G401 (cell line): ENCODE measurements at regions not wholly inside any gene's neighbourhood (a gene's known extent, or its start where the extent isn't known, plus 50 kb on each side); places are given as distances from the start of the nearest gene placed in this dataset.
"Not testable (repeated sequence)": the region's sequence is repeated elsewhere in the genome, so short reads cannot be mapped to it uniquely, and the experiment has no call there.

Source experiments
- DNase-seq: peaks from one replicate; pipeline ENCODE4 v3.0.0-alpha.2; 2015; ENCODE audit warnings: low spot score
- in situ Hi-C: cut with HindIII; loops from 2 replicates; pipeline ENCODE4 v1.10.0; 2016; ENCODE audit warnings: low sequenced_read_pairs, mixed read lengths

DNA sequence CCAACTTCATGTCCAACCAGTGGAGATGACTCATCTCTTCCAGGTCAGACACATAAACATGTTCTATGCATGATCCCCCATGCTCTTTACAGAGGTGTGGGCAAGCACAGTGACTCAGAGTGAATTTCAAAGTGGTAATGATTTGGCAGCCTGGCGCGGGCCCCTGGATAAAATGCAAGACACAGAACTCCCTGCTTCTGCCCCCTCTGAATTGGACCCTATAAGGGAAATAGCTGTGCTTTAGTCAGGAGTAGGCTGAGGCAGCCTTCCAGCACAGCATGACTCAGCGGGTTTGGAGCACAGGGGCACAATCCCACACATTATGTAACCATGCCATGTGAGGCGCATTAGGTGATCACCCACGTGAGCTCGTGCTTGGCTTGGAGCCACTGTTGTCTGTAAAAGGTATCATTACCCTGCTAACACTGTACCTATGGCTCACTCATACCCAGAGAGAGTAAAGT is 127.4 kb downstream of the C6orf118 start:
- DNase-seq, result no peak
- in situ Hi-C loops, result no loop called here

DNA sequence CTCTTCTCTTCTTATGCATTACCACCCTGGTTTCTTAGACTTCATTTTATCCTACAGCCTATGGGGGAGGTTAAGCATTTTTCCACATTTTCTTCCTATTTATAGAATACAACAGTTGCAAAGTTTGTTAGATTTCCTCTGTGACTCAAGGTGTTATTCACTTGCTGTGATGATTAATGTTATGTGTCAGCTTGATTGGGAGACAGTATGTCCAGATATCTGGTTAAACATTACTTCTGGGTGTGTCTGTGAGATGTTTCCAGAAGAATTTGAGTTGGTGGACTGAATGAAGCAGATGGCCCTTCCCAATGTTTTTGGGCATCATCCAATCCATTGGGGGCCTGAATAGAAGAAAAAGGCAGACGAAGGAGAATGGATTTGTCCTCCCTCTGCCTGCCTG is 131.3 kb downstream of the C6orf118 start:
- in situ Hi-C loops, result no loop called here

DNA sequence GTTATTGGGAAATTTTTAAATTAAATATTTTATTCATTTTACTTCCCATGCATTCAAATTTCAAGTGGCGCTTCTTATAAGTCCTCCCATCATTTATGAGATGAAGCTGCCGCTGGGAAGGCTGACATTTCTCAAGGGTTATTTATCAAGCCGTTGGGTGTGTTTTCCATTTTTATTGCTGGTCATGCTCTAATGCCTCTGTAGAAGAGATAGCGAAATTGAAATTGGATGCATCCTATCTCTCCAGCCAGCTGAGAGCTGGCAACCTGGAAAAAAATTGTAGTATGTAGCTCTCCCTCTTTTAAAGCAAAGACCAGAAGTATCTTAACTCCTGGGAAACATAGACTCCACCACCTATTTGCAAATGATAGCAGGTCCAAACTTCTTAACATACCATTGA is 135.9 kb downstream of the C6orf118 start:
- no peak for DNase-seq
- in situ Hi-C loops, result no loop called here

More for the DNA sequence above, 131.3 kb downstream of the C6orf118 start:
- DNase-seq, result no peak

DNA sequence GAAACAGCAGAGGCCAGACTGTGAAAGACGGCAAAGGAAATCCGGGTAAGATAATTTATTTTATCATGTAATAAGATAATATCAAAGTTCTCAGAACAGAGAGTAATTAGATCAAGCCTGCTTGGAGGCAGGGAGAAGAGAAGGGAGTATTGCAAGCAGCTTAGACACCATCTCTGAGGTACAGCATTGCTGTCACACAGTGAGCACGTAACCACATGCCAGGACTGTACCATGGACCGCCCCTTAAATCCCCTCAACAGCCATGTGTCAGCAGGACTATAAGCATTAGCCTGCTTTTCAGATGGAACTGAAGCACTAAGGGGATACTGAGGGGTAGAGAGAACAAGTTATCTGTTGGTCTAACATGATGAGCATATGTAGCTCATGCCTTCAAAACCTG is 141.5 kb downstream of the C6orf118 start:
- in situ Hi-C loops, result no loop called here

DNA sequence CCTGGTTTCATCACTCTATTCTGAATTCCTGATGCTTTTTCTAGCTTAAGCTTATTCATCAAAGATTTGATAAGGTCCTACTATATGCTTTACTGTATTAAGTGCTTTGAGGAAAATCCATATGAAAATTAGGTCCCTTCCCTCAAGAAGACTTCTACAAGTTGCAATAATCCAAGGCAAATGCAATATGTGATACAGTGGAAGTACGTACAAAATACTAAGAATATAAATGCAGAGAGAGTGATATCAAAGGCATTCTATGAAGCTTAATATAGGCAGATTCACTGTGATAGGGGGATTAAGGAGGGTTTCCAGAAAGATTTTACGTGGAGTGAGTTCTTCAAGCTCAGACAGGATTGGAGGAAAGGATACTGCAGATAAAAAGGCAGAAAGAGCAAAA is 142.1 kb downstream of the C6orf118 start:
- in situ Hi-C loops, result no loop called here

More for the DNA sequence above, 141.5 kb downstream of the C6orf118 start:
- no peak for DNase-seq

DNA sequence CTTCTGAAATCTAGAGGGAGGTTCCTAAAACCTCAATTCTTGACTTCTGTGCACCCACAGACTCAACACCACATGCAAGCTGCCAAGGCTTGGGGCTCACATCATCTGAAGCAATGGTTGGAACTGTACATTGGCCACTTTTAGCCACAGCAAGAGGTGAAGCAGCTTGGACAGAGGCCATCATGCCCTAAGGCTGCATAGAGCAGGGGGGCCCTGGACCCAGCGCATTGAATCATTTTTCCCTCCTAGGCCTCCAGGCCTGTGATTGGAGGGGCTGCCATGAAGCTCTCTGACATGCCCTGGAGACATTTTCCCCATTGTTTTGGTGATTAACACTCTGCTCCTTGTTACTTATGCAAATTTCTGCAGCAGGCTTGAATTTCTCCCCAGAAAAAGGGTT is 145.9 kb downstream of the C6orf118 start:
- in situ Hi-C loops, result no loop called here

More for the DNA sequence above, 142.1 kb downstream of the C6orf118 start:
- DNase-seq, result no peak

DNA sequence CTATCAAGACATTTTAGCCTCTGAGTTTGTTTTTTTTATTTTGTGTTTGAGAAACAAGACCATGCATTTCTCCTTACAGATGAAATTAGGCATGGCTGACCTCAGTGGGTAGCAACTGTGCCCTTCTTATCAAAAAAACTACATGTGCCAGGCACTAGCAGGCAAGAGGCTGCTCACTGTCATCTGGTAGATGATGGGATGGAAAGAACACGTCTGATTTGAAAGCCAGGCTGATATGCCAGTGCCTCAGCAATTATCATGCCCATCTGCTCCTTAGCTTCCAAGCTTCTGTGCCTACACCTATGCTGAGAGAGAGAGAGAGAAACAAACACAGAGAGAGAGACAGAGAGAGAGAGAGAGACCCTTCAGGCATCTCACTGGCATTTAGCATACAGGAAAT is 149.9 kb downstream of the C6orf118 start:
- in situ Hi-C loops, result no loop called here

More for the DNA sequence above, 145.9 kb downstream of the C6orf118 start:
- no peak for DNase-seq

DNA sequence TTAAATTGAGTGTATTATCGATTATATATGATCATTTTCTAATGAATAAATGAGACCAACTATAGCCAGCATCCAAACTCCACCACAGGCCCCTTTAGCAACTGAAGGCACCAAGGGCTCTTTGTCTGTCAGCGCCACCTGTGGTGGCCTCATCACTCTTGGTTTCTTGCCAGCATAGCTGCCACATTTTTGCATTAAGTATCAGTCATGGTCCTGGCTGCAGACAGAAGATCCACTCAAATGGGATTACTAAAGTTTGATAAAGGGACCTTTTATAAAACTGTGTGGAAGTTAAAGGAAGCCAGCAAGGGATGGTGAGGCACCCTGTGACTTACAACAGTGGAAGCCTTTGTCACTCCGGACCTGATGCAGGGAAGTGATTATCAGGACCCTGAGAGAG is 162.9 kb downstream of the C6orf118 start:
- DNase-seq, result no peak
- in situ Hi-C loops, result no loop called here

More for the DNA sequence above, 149.9 kb downstream of the C6orf118 start:
- peak; percentile 97 for DNase-seq

DNA sequence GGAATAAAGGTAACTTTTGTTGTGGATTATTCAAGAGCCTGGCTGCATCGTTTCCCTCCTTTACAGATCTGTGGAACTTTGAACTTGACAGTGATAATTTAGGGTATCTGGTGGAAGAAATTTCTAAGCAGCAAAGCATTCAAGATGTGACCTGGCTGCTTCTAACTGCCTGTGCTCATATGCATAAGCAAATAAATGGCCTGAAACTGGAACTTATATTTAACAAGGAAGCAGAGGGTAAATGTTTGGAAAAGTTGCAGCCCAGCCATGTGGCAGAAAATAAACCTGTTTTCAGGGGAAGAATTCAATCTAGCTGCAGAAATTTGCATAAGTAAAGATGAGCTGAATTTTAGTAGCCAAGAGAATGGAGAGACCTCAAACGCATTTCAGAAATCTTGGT is 173.5 kb downstream of the C6orf118 start:
- in situ Hi-C loops, result no loop called here
- no peak for DNase-seq

DNA sequence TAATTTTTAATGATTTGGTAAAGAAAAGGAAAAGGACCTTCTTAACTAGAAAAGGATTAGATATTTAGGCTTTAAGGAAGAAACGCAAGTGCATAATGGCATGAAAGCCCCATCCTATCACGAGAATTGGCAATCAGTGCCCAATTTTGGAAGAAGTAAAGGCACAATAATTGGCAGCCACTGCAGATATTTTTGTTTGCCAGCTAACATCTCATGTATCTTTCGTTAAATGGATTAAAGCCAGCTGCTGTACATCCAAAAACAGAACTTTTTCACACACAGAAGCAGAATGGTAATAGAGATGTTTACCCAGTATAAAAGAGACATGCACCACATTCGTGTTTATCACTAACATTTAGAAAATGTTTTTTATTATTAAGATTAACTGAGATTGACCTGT is 180.3 kb downstream of the C6orf118 start:
- DNase-seq, result no peak
- in situ Hi-C loops, result no loop called here

DNA sequence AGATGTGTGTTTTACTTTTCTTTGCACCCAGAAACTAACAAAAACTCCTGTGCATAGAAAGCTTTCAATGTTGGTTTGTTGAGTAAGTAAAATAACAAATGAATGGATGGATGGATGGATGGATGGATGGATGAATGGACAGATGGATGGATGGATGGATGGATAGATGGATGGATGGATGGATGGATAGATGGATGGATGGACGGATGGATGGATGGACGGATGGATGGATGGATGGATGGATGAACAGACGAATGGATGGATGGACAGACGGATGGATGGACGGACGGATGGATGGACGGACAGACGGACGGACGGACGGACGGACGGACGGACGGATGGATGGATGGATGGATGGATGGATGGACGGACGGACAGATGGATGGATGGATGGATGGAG is 181.7 kb downstream of the C6orf118 start:
- DNase-seq, in situ Hi-C loops: not testable (repeated sequence)

DNA sequence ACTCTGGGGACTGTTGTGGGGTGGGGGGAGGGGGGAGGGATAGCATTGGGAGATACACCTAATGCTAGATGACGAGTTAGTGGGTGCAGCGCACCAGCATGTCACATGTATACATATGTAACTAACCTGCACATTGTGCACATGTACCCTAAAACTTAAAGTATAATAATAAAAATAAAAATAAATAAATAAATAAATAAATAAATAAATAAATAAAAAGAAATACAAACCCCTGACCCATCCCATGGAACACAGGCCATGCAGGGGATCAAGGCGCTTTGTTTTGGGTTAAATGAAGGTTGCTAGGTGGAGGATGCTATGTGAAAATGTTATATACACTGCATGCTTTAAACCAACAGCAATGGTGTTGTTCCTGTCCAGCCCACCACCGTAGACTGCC is 184.7 kb downstream of the C6orf118 start:
- in situ Hi-C loops, DNase-seq: not testable (repeated sequence)

DNA sequence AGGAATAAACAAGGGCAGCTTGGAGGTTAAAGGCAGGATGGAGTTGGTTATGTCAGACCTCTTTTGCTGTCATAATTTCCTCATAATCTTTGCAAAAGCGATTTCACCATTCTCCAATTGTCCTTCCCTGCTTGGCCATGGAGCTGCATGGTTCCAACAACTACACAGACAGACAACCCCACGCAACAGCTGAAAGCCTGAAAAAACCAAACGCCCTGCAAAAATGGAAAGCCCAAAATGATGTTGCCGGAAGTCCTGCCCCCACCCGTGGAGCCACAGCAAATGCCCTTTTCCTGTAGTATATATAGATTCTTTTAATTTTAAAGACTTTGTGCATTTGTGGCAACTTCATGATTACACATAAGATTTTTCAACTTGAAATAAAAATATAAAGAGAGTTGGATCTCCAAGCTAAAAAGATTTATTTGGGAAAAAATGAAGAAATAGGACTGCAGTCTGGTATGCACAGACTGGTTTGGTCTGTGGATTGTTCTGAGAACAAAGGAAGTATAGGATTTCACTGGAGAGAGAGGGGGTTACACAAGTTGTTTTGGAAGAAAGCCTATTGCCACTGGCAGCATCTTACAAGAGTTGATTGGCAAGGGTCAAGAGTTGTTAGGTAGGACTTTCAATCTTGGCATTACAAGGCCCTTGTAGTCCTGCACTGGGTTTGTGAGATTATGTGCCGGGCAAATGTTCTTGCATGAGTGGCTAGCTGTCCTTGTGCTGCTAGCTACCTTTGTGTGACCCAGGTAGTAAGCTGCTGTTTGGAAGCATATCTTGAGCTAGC is 190.0 kb downstream of the C6orf118 start:
- in situ Hi-C loops, result no loop called here
- no peak for DNase-seq

DNA sequence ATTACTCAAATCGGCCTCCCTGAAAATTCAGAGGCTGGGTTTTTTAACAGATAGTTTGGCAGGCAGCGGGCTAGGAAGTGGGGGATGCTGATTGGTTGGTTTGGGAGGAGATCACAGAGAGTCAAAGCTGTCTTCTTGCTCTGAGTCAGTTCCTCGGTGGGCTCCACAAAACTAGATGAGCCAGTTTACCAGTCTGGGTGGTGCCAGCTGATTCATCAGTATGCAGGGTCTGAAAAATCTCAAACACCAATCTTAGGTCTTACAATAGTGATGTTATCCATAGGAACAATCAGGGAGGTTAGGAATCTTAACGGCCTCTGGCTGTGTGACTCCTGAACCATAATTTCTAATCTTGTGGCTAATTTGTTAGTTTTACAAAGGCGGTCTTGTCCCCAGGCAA is 190.7 kb downstream of the C6orf118 start:
- no peak for DNase-seq
- in situ Hi-C loops, result no loop called here

DNA sequence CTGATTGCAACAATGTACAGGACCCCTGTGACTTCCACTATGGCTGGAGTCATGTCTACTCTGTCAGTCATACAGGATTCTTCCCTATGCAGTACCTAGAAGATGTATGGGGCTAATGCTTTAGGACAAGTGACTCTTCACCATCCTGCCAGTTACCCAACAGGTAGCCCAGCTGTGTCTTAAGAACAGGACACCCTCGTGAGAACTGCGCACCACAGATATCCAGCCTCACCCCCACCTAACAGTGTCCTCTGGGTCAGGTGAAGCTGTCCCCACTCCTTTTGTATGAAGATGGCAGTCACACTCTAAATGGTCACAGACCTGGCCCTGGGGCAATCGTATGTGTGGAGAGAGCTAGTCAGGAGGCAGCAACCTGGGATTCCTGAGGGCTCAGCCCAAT is 191.6 kb downstream of the C6orf118 start:
- no peak for DNase-seq
- in situ Hi-C loops, result no loop called here

DNA sequence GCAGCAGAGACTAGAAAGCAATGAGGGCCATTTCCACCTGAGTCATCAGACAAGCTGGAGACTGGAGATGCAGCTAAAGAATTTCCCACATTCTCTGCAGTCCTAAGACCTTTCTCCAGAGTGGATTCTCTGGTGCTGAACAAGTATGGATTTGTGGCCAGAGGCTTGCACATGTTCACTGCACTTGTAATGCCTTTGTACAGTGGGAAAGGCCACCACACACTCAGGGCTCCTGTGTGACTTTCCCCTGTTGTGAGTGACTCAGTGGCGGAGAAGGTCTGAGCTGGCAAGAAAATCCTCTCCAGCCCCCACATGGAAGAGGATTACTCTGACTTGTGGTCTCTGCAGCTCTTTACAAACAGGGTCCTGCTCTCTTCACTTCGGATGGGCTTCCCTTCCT is 192.3 kb downstream of the C6orf118 start:
- DNase-seq, result no peak
- in situ Hi-C loops, result no loop called here

DNA sequence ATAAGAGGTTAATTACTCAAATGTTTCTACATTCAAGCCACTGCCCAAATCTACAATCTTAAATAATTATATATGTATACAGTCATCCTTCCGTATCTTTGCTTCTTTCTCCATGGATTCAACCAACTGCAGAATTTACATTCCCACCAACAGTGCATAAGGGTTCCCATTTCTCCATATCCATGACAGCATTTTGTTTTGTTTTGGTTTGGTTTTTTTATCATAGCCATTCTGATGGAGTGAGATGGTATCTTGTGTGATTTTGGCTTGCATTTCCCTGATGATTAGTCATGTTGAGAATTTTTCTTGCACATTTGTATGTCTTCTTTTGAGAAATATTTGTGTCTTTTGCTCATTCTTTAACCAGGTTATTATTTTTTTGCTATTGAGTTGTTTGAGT is 198.5 kb downstream of the C6orf118 start:
- DNase-seq, result no peak
- in situ Hi-C loops, result no loop called here

DNA sequence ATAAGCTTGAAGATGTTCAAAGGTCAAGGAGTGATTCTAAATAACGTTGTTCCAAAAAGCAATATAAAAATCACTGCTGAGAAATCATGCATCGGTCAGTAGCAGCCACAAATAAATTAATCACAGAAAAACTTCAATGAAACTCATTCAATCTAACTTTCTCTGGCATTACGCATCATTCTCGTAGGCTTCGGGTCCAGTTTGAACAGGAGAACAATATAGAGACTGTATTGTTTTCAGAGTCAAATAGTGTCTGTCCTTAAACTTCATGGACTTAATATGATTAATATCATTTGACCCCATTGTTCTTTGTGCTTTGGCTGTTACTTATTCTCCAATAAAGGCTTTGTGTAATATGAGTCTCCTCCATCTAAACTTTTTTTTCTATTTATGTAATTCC is 200.4 kb downstream of the C6orf118 start:
- DNase-seq, result no peak
- in situ Hi-C loops, result no loop called here

DNA sequence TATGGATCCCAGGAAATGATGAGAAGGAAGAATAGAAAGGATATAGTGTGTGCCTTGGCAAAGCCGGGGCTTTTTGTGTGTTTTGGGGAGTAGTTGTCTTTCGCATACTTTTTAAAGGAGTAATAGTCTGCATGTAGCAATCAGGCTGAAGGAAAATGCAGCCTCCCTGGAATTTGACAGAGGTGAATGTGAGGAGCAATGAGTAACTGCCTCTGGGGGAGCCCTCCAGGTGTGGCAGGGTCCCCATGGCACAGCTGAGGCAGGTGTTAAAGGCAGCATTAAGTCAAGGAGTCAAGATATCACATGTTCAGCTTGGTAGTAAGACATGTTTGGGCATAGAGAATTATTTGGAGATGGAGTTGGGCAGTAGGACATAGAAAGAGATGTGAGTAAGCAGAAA is 203.1 kb downstream of the C6orf118 start:
- in situ Hi-C loops, result no loop called here
- DNase-seq, result no peak

DNA sequence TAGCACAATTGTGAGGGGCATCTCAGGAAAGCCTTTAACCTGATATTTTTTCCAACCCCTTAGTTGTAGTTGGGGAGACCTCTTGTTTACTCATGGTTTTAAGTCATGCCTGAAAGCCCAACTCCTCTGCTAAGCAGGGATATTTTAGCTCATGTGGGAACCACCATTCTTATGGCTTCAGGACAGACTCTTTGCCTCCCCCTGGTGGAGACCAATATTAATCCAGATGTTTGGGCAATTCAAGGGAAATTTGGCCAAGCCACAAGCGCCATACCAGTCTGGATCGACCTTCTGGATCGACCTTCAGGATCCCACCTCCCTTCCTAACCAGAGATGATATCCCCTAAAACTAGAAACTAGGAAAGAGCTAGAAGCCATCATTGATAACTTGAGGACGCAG is 211.2 kb downstream of the C6orf118 start:
- DNase-seq, result no peak
- in situ Hi-C loops, result no loop called here

DNA sequence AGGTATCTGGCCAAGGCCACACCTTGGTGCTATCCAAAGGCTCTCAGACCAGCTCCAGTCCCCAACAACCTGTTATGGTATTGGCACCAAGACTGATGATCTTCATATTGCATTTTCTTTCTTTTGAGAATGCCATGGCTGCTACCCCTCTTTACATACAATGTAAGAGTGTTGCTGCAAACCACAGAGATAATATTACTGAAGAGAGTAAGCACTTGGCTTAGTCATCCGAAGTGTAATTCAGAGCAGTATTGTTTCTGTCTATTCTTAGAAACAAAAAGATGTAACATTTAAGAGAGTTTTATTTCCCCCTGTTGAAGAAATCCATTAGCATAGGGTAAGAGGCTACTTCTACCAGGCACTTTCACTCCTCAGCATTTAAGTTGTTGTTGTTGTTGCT is 212.5 kb downstream of the C6orf118 start:
- in situ Hi-C loops, result no loop called here
- DNase-seq, result no peak
